GM21390 (cell line): ENCODE measurements at regions not wholly inside any gene's neighbourhood (a gene's known extent, or its start where the extent isn't known, plus 50 kb on each side); places are given as distances from the start of the nearest gene placed in this dataset.

ENCODE experiments used
- ATAC-seq: cut with Tn5 transposase; IDR thresholded peaks from one replicate; pipeline ENCODE4 v1.9.1; 2021; ENCODE audit not compliant: unreplicated experiment

GRCh38 chr1:106979371-106979770 lies 77.1 kb upstream of the PRMT6 start:
- no peak for ATAC-seq

GRCh38 chr1:106980121-106980520 lies 76.4 kb upstream of the PRMT6 start:
- ATAC-seq: no peak

GRCh38 chr1:106984801-106985200 lies 71.7 kb upstream of the PRMT6 start:
- no peak for ATAC-seq

- no peak for ATAC-seq
Measured at GRCh38 chr1:106986603-106987002, 69.9 kb upstream of the PRMT6 start.

- peak; percentile 96 for ATAC-seq
Measured at GRCh38 chr1:106995970-106996369, 60.5 kb upstream of the PRMT6 start.

- ATAC-seq: no peak
Measured at GRCh38 chr1:106998431-106999002, 58.0 kb upstream of the PRMT6 start.

- no peak for ATAC-seq
Measured at GRCh38 chr1:107000902-107001301, 55.6 kb upstream of the PRMT6 start.

- no peak for ATAC-seq
Measured at GRCh38 chr1:107003972-107004371, 52.5 kb upstream of the PRMT6 start.

- no peak for ATAC-seq
Measured at GRCh38 chr1:107004421-107004820, 52.1 kb upstream of the PRMT6 start.
